Testis (tissue), 2 donors: ENCODE measurements at regions not wholly inside any gene's neighbourhood (a gene's known extent, or its start where the extent isn't known, plus 50 kb on each side); places are given as distances from the start of the nearest gene placed in this dataset.
"Not testable (repeated sequence)": the region's sequence is repeated elsewhere in the genome, so short reads cannot be mapped to it uniquely, and the experiment has no call there.

ENCODE experiments used
- DNase-seq: peaks from one replicate; pipeline ENCODE4 v3.0.0-alpha.2; 2019
- H3K27ac ChIP-seq, 2 donors: fragments of 200-600 bp; sonication (generic); one replicate each; pipeline ENCODE4 v1.5.1; 2019
- H3K27me3 ChIP-seq: fragments of 200-600 bp; sonication (generic); one replicate; pipeline ENCODE4 v1.5.1; 2019
- H3K36me3 ChIP-seq: fragments of 200-600 bp; sonication (generic); one replicate; pipeline ENCODE4 v1.5.1; 2017; ENCODE audit warnings: low read depth; ENCODE audit errors: missing control alignments
- H3K4me1 ChIP-seq: fragments of 200-600 bp; sonication (generic); one replicate; pipeline ENCODE4 v1.5.1; 2019
- H3K4me3 ChIP-seq, 2 donors: fragments of 200-600 bp; sonication (generic); one replicate each; pipeline ENCODE4 v1.5.1; 2017 to 2019
- H3K9me3 ChIP-seq: fragments of 200-600 bp; sonication (generic); one replicate; pipeline ENCODE4 v1.5.1; 2017
- POLR2A ChIP-seq: fragments of 450-650 bp; IDR thresholded peaks from one replicate; pipeline ENCODE4 v1.6.1; 2017; ENCODE audit warnings: antibody characterized with exemption, mild to moderate bottlenecking, moderate library complexity
- WGBS, 2 donors: methylation state at CpG; one replicate each; pipeline ENCODE4 v1.1.5; 2018; 5-methylcytosine and 5-hydroxymethylcytosine counted together
- intact Hi-C: fragments of 100-400 bp; cut with DNase I; formaldehyde crosslinking; loops from one replicate; pipeline ENCODE4 v1.15.1; 2023; ENCODE audit warnings: low total_unique reads
- TF ChIP-seq, protein P1 (sequence below), 3 experiments: fragments of 450-650 bp in 2 of 3; fragments of 200-600 bp in 1 of 3; sonication (generic) in 1 of 3; IDR thresholded peaks; one replicate each; pipeline ENCODE4 v1.5.1; 2016 to 2019; ENCODE audit warnings: antibody characterized with exemption in 3 of 3, mild to moderate bottlenecking in 2 of 3, moderate library complexity in 1 of 3

DNA sequence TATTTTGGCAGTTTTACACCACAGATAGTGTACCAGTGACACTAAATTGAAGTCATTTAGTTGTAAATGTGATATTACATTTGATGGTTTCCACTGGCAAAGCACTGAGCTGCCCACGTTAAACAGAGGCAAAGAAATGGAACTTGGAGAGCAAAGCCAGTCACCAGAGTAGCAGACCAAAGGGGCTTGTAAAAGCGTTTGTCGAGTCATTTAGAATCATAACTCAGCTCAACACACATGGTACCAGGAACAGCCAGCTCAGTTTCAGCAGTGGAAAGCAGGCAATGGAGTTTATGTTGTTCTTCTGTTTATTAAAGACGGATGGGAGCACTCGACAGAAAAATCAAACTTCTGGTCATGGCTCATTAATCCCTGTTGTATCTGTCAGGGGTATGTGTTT lies 91.2 kb downstream of the POU3F3 start:
- TF ChIP-seq, protein P1, sequence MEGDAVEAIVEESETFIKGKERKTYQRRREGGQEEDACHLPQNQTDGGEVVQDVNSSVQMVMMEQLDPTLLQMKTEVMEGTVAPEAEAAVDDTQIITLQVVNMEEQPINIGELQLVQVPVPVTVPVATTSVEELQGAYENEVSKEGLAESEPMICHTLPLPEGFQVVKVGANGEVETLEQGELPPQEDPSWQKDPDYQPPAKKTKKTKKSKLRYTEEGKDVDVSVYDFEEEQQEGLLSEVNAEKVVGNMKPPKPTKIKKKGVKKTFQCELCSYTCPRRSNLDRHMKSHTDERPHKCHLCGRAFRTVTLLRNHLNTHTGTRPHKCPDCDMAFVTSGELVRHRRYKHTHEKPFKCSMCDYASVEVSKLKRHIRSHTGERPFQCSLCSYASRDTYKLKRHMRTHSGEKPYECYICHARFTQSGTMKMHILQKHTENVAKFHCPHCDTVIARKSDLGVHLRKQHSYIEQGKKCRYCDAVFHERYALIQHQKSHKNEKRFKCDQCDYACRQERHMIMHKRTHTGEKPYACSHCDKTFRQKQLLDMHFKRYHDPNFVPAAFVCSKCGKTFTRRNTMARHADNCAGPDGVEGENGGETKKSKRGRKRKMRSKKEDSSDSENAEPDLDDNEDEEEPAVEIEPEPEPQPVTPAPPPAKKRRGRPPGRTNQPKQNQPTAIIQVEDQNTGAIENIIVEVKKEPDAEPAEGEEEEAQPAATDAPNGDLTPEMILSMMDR (IDR thresholded peaks at IDR 0.05), result no peak
- no peak for TF ChIP-seq POLR2A

DNA sequence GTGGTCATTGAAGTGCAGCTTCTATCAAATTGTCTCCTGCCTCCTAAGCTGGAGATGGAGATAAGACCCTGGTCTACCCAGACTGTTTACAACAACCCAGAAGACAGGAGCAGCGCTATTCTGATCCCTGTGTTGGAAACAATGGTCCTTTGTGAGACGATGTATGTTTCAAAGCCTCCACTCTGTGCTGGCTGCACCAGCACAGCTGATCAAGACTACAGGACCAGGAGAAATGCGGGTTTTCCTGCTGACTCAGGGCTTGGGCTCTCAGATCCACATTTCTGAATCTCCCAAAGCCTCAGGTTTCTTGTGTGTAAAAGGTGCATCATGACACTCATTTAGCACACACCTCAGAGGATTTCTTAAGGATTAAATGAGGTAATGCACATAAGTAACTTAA lies 92.0 kb downstream of the POU3F3 start:
- no peaks in the 10 kb centered on the region for H3K27me3 ChIP-seq
- H3K36me3 ChIP-seq, result no peaks in the 10 kb centered on the region
- H3K27ac ChIP-seq, result no peak overlapping the region
- intact Hi-C loops, result no loop called here
- no peak for DNase-seq
- H3K4me1 ChIP-seq, result no peaks in the 10 kb centered on the region
- 53 to 68% methylated on average over 3 of the region's 3 CpGs for WGBS, 2 donors
- H3K9me3 ChIP-seq, result no peaks in the 10 kb centered on the region
- TF ChIP-seq, protein P1 (IDR thresholded peaks at IDR 0.05), result no peak
- TF ChIP-seq POLR2A, result no peak
- H3K4me3 ChIP-seq, result no peak overlapping the region

More for the DNA sequence above, 91.2 kb downstream of the POU3F3 start:
- WGBS, 2 donors, result 36% methylated on average over 5 of the region's 5 CpGs
- Histone ChIP-seq H3K27ac (no peak overlapping the region), H3K4me3 (no peak overlapping the region), H3K9me3 (no peaks in the 10 kb centered on the region), H3K36me3 (no peaks in the 10 kb centered on the region), H3K27me3 (no peaks in the 10 kb centered on the region), H3K4me1 (no peaks in the 10 kb centered on the region)
- no peak for DNase-seq
- intact Hi-C loops, result no loop called here

DNA sequence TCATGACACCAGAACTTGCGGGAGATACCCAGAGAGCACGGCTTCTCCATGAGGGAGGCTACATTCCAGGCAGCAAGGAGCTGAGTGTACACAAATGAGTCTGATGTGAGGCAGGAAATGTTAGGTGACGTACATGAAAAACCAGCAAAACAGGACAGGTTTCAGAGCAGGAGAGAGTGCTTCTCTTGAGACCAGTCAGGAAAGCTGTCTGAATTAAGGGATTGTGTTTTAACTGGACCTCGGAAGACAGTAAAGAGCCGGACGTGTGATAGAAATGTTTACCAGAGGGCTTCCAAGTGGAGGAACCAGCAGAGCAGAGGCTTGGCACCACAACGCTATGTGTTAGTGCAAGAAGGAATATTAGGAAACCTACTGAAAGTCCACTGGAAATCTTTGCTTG lies 90.4 kb upstream of the MRPS9 start:
- H3K27me3 ChIP-seq, DNase-seq, H3K4me3 ChIP-seq, intact Hi-C loops, H3K4me1 ChIP-seq, H3K27ac ChIP-seq, H3K36me3 ChIP-seq, H3K9me3 ChIP-seq: not testable (repeated sequence)
- 54 to 59% methylated on average over 7 of the region's 7 CpGs for WGBS, 2 donors

DNA sequence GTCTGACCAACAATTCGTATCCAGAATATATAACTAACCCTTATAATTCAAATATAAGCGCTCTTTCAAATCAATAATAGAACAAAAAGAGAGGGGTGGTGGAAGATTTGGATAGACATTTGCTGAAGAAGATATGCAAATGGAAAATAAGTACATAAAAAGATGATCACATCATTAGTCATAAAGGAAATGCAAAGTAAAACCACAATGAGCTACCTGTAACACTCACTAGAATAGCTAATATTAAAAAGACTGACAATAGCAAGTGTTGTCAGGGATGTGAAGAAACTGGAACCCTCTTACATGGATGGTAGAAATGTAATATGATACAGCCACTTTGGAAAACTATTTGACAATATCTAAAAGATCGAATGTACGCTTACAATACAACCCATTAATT lies 84.9 kb upstream of the MRPS9 start:
- Histone ChIP-seq H3K27me3 (no peaks in the 10 kb centered on the region), H3K27ac (no peak overlapping the region), H3K4me1 (no peaks in the 10 kb centered on the region), H3K36me3 (no peaks in the 10 kb centered on the region), H3K4me3 (no peak overlapping the region), H3K9me3 (no peaks in the 10 kb centered on the region)
- DNase-seq, result no peak
- no peak for TF ChIP-seq POLR2A
- TF ChIP-seq, protein P1 (IDR thresholded peaks at IDR 0.05), result no peak
- intact Hi-C loops, result no loop called here
- 82 to 93% methylated on average over 4 of the region's 4 CpGs for WGBS, 2 donors

DNA sequence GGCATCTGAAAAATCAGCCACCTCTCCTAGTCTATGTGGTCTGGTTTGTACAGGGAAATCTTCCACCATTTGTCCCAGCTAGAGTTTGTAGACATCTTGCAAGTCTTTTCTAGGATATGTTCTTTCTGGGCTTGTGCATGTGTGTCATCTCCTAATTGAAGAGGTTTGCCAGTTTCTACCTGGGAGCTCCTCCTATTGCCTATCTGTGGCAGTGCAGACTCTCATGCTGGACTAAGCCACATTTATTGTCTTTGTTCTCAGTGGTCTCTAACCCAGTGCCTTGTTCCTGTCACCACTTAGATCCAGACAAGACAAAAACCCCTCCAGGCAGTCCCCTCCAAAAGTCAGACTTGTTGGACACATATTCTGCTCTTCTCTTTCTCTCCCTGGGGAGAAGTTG lies 72.0 kb upstream of the MRPS9 start:
- Histone ChIP-seq H3K27me3 (no peaks in the 10 kb centered on the region), H3K4me1 (no peaks in the 10 kb centered on the region), H3K9me3 (no peaks in the 10 kb centered on the region), H3K27ac (no peak overlapping the region), H3K4me3 (no peak overlapping the region), H3K36me3 (no peaks in the 10 kb centered on the region)
- DNase-seq, result no peak
- intact Hi-C loops, result no loop called here
- TF ChIP-seq, protein P1 (IDR thresholded peaks at IDR 0.05), result no peak
- no peak for TF ChIP-seq POLR2A
